DOHH2 (cell line): ENCODE measurements at regions not wholly inside any gene's neighbourhood (a gene's known extent, or its start where the extent isn't known, plus 50 kb on each side); places are given as distances from the start of the nearest gene placed in this dataset.
"Not testable (repeated sequence)": the region's sequence is repeated elsewhere in the genome, so short reads cannot be mapped to it uniquely, and the experiment has no call there.

Source experiments
- CTCF ChIP-seq: fragments of 200-600 bp; sonication (generic); IDR thresholded peaks from one replicate; pipeline ENCODE4 v1.5.1; 2014; ENCODE audit warnings: antibody characterized with exemption, mild to moderate bottlenecking, low read depth, low read length; ENCODE audit not compliant: poor library complexity, severe bottlenecking
- EZH2phosphoT487 ChIP-seq: fragments of 200-600 bp; sonication (generic); IDR thresholded peaks from 2 replicates; pipeline ENCODE4 v1.6.1; 2017; ENCODE audit warnings: borderline replicate concordance, mild to moderate bottlenecking, antibody characterized with exemption, low read length, moderate library complexity, mixed read lengths

DNA sequence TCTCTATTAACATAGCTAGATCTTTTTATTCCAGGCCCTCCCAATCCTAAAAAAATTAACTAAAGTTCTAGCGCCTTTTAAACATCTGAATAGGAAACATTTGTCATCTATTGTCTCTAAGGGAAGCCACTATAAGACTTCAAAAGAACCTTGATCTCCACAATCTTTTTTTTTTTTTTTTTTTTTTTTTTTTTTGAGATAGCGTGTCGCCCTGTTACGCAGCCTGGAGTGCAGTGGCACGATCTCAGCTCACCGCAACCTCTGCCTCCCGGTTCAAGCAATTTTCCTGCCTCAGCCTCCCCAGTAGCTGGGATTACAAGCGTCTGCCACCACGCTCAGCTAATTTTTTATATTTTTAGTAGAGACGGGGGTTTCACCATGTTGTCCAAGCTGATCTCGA is 526.5 kb upstream of the HTR2C start:
- TF ChIP-seq CTCF, EZH2phosphoT487: not testable (repeated sequence)
